ENCODE measurements at regions not wholly inside any gene's neighbourhood (a gene's known extent, or its start where the extent isn't known, plus 50 kb on each side); places are given as distances from the start of the nearest gene placed in this dataset.
"Not testable (repeated sequence)": the region's sequence is repeated elsewhere in the genome, so short reads cannot be mapped to it uniquely, and the experiment has no call there.

- H3K4me1 Mint-ChIP-seq (ENCODE audit: low read depth); DNase-seq (ENCODE audit: low spot score); H3K27me3 Mint-ChIP-seq (ENCODE audit: low read depth); H3K27ac Mint-ChIP-seq; H3K9me3 Mint-ChIP-seq; H3K4me3 Mint-ChIP-seq (ENCODE audit: low read depth); H3K36me3 Mint-ChIP-seq (ENCODE audit: low read depth); intact Hi-C loops (cut with micrococcal nuclease): not testable (repeated sequence)
These were observed 109.0 kb upstream of the DAPK1 start for GRCh38 chr9:87388708-87389107.

GRCh38 chr9:87389936-87390335 is 107.7 kb upstream of the DAPK1 start:
- peaks cover 8% of the 10 kb centered on the region for H3K27me3 Mint-ChIP-seq (ENCODE audit: low read depth)
- no peak overlapping the region for H3K4me3 Mint-ChIP-seq (ENCODE audit: low read depth)
- intact Hi-C loops (cut with micrococcal nuclease): no loop called here
- H3K9me3 Mint-ChIP-seq: no peaks in the 10 kb centered on the region
- DNase-seq (ENCODE audit: low spot score): no peak
- H3K4me1 Mint-ChIP-seq (ENCODE audit: low read depth): no peaks in the 10 kb centered on the region
- H3K27ac Mint-ChIP-seq: no peak overlapping the region
- no peaks in the 10 kb centered on the region for H3K36me3 Mint-ChIP-seq (ENCODE audit: low read depth)

GRCh38 chr9:87390361-87390760 is 107.3 kb upstream of the DAPK1 start:
- Mint-ChIP-seq H3K4me1 (ENCODE audit: low read depth) (no peaks in the 10 kb centered on the region), H3K27ac (no peak overlapping the region), H3K27me3 (ENCODE audit: low read depth) (peaks cover 9% of the 10 kb centered on the region), H3K36me3 (ENCODE audit: low read depth) (no peaks in the 10 kb centered on the region), H3K4me3 (ENCODE audit: low read depth) (no peak overlapping the region), H3K9me3 (no peaks in the 10 kb centered on the region)
- intact Hi-C loops (cut with micrococcal nuclease): no loop called here
- no peak for DNase-seq (ENCODE audit: low spot score)

GRCh38 chr9:87392086-87392485 is 105.6 kb upstream of the DAPK1 start:
- Mint-ChIP-seq H3K27ac (no peak overlapping the region), H3K9me3 (no peaks in the 10 kb centered on the region), H3K36me3 (ENCODE audit: low read depth) (no peaks in the 10 kb centered on the region), H3K27me3 (ENCODE audit: low read depth) (peaks cover 11% of the 10 kb centered on the region), H3K4me1 (ENCODE audit: low read depth) (no peaks in the 10 kb centered on the region), H3K4me3 (ENCODE audit: low read depth) (no peak overlapping the region)
- intact Hi-C loops (cut with micrococcal nuclease): no loop called here
- no peak for DNase-seq (ENCODE audit: low spot score)

- no peak for DNase-seq (ENCODE audit: low spot score)
- intact Hi-C loops (cut with micrococcal nuclease): no loop called here
- Mint-ChIP-seq H3K9me3 (no peaks in the 10 kb centered on the region), H3K4me1 (ENCODE audit: low read depth) (no peaks in the 10 kb centered on the region), H3K36me3 (ENCODE audit: low read depth) (no peaks in the 10 kb centered on the region), H3K4me3 (ENCODE audit: low read depth) (no peak overlapping the region), H3K27me3 (ENCODE audit: low read depth) (peaks cover 11% of the 10 kb centered on the region), H3K27ac (no peak overlapping the region)
These were observed 103.9 kb upstream of the DAPK1 start for GRCh38 chr9:87393706-87394230.

GRCh38 chr9:87395804-87396479 is 101.7 kb upstream of the DAPK1 start:
- H3K9me3 Mint-ChIP-seq: no peaks in the 10 kb centered on the region
- no peaks in the 10 kb centered on the region for H3K4me1 Mint-ChIP-seq (ENCODE audit: low read depth)
- no peak overlapping the region for H3K4me3 Mint-ChIP-seq (ENCODE audit: low read depth)
- no peaks in the 10 kb centered on the region for H3K36me3 Mint-ChIP-seq (ENCODE audit: low read depth)
- H3K27me3 Mint-ChIP-seq (ENCODE audit: low read depth): peaks cover 7% of the 10 kb centered on the region
- DNase-seq (ENCODE audit: low spot score): no peak
- no peak overlapping the region for H3K27ac Mint-ChIP-seq
- intact Hi-C loops (cut with micrococcal nuclease): no loop called here

GRCh38 chr9:87401681-87402080 is 96.0 kb upstream of the DAPK1 start:
- Mint-ChIP-seq H3K36me3 (ENCODE audit: low read depth) (no peaks in the 10 kb centered on the region), H3K9me3 (no peaks in the 10 kb centered on the region), H3K4me3 (ENCODE audit: low read depth) (no peak overlapping the region), H3K27me3 (ENCODE audit: low read depth) (peaks cover 3% of the 10 kb centered on the region), H3K4me1 (ENCODE audit: low read depth) (no peaks in the 10 kb centered on the region), H3K27ac (no peak overlapping the region)
- no peak for DNase-seq (ENCODE audit: low spot score)
- intact Hi-C loops (cut with micrococcal nuclease): no loop called here

GRCh38 chr9:87402537-87402936 is 95.1 kb upstream of the DAPK1 start:
- H3K4me1 Mint-ChIP-seq (ENCODE audit: low read depth): no peaks in the 10 kb centered on the region
- no peak overlapping the region for H3K27ac Mint-ChIP-seq
- no peaks in the 10 kb centered on the region for H3K36me3 Mint-ChIP-seq (ENCODE audit: low read depth)
- peaks cover 3% of the 10 kb centered on the region for H3K27me3 Mint-ChIP-seq (ENCODE audit: low read depth)
- H3K9me3 Mint-ChIP-seq: no peaks in the 10 kb centered on the region
- intact Hi-C loops (cut with micrococcal nuclease): no loop called here
- no peak for DNase-seq (ENCODE audit: low spot score)
- no peak overlapping the region for H3K4me3 Mint-ChIP-seq (ENCODE audit: low read depth)

GRCh38 chr9:87405677-87406542 is 91.8 kb upstream of the DAPK1 start:
- DNase-seq (ENCODE audit: low spot score): no peak
- intact Hi-C loops (cut with micrococcal nuclease): no loop called here
- Mint-ChIP-seq H3K36me3 (ENCODE audit: low read depth) (no peaks in the 10 kb centered on the region), H3K27me3 (ENCODE audit: low read depth) (peaks cover 3% of the 10 kb centered on the region), H3K4me1 (ENCODE audit: low read depth) (no peaks in the 10 kb centered on the region), H3K27ac (no peak overlapping the region), H3K9me3 (no peaks in the 10 kb centered on the region), H3K4me3 (ENCODE audit: low read depth) (no peak overlapping the region)

GRCh38 chr9:87406543-87407166 is 91.0 kb upstream of the DAPK1 start:
- Mint-ChIP-seq H3K27ac (no peak overlapping the region), H3K27me3 (ENCODE audit: low read depth) (peaks cover 3% of the 10 kb centered on the region)

GRCh38 chr9:87410047-87411005 is 87.3 kb upstream of the DAPK1 start:
- intact Hi-C loops (cut with micrococcal nuclease); H3K36me3 Mint-ChIP-seq (ENCODE audit: low read depth); H3K9me3 Mint-ChIP-seq: not testable (repeated sequence)

More at GRCh38 chr9:87406543-87407166, 91.0 kb upstream of the DAPK1 start:
- Mint-ChIP-seq H3K4me3 (ENCODE audit: low read depth) (no peak overlapping the region), H3K4me1 (ENCODE audit: low read depth) (no peaks in the 10 kb centered on the region), H3K36me3 (ENCODE audit: low read depth) (no peaks in the 10 kb centered on the region), H3K9me3 (no peaks in the 10 kb centered on the region)
- intact Hi-C loops (cut with micrococcal nuclease): no loop called here
- no peak for DNase-seq (ENCODE audit: low spot score)

GRCh38 chr9:87420884-87421283 is 76.8 kb upstream of the DAPK1 start:
- H3K4me3 Mint-ChIP-seq (ENCODE audit: low read depth): no peak overlapping the region
- H3K4me1 Mint-ChIP-seq (ENCODE audit: low read depth): no peaks in the 10 kb centered on the region
- peaks cover 11% of the 10 kb centered on the region for H3K9me3 Mint-ChIP-seq
- DNase-seq (ENCODE audit: low spot score): no peak
- intact Hi-C loops (cut with micrococcal nuclease): no loop called here
- H3K27ac Mint-ChIP-seq: no peak overlapping the region
- H3K27me3 Mint-ChIP-seq (ENCODE audit: low read depth): no peaks in the 10 kb centered on the region
- no peaks in the 10 kb centered on the region for H3K36me3 Mint-ChIP-seq (ENCODE audit: low read depth)

More at GRCh38 chr9:87410047-87411005, 87.3 kb upstream of the DAPK1 start:
- not testable (repeated sequence) for DNase-seq (ENCODE audit: low spot score); H3K27ac Mint-ChIP-seq; H3K4me3 Mint-ChIP-seq (ENCODE audit: low read depth); H3K27me3 Mint-ChIP-seq (ENCODE audit: low read depth); H3K4me1 Mint-ChIP-seq (ENCODE audit: low read depth)

All from activated T-helper 2 cell treated with anti-CD3 and anti-CD28 coated beads, Interferon-gamma antibody, Interleukin-2, Interleukin-4, amounts not matched to agents 10 μg/mL and 5 μg/mL and 100 μg/mL, durations not matched to agents 14 hours and 24 hours and 36 hours (primary cell).